Heart left ventricle (tissue), 13 donors: ENCODE measurements at regions not wholly inside any gene's neighbourhood (a gene's known extent, or its start where the extent isn't known, plus 50 kb on each side); places are given as distances from the start of the nearest gene placed in this dataset.

Experiments
- CTCF ChIP-seq, 12 donors: fragments of 200-600 bp; sonication (generic) in 4 of 12; IDR thresholded peaks; one replicate each; pipeline versions ENCODE4 v1.5.0 to v1.8.0; 2018 to 2022; ENCODE audit warnings: antibody characterized with exemption in 12 of 12, mild to moderate bottlenecking in 5 of 12
- POLR2A ChIP-seq, 2 donors: fragments of 450-650 bp; IDR thresholded peaks; one replicate each; pipeline ENCODE4 v1.6.1; 2017; ENCODE audit warnings: antibody characterized with exemption in 2 of 2, mild to moderate bottlenecking in 2 of 2, moderate library complexity in 2 of 2
- donor health status: ischemic (EF 13 %, LVEDD 7.1; RV severe dilation, severe dysfunction).
- donor health status: DM: no; HTN: yes; CAD: no.
- donor health status: DM: no; HTN: no; CAD: no.
- donor health status: ischemic (EF 25% LVEDD 6.9; RV normal size, moderate dysfunction).
- donor health status: ischemic (EF 25% LVEDD 5.7; RV mildly dilated, moderate dysfunction).
- donor health status: ischemic (EF 35%, LVEDD 5.7; RV mildly dilated, moderate dysfunction).
- donor health status: nonischemic (EF 11% LVEDD 7.7; RV severe dilation, severe dysfunction).
- donor health status: DM: yes; HTN: yes; CAD: no.
- donor health status: PGD.
- donor health status: ischemic (EF 29% LVEDD 5.4; RV normal size, mild dysfunction).
- donor health status: nonischemic (EF 23%, LVEDD 6.1; RV moderate dilation, normal function).

- no peak for TF ChIP-seq CTCF (IDR thresholded peaks at IDR 0.05)
- TF ChIP-seq POLR2A (IDR thresholded peaks at IDR 0.05), result no peak
These were observed 715.0 kb upstream of the NRP1 start for GRCh38 chr10:34049469-34049868.
